ENCODE measurements at regions not wholly inside any gene's neighbourhood (a gene's known extent, or its start where the extent isn't known, plus 50 kb on each side); places are given as distances from the start of the nearest gene placed in this dataset.

DNA sequence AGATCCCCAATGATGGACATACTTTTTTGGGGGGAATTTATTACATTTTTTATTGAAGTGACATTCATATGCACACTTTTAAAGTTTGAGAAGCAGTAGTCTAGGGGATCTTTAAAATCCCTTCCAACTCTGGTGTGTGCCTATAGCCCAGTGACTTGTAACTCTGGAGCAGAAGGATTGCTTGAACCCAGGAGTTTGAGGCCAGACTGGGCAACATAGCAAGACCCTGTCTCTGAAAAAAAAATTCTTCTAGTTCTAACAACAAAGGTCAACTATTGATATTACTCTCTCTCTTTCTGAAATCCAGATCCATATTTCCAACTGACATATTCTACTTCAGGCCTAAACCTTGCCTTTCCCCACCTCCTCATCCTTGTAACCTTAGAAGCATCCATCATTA, 148.2 kb upstream of the SPRY4 start:
- DNase-seq, result no peak

DNA sequence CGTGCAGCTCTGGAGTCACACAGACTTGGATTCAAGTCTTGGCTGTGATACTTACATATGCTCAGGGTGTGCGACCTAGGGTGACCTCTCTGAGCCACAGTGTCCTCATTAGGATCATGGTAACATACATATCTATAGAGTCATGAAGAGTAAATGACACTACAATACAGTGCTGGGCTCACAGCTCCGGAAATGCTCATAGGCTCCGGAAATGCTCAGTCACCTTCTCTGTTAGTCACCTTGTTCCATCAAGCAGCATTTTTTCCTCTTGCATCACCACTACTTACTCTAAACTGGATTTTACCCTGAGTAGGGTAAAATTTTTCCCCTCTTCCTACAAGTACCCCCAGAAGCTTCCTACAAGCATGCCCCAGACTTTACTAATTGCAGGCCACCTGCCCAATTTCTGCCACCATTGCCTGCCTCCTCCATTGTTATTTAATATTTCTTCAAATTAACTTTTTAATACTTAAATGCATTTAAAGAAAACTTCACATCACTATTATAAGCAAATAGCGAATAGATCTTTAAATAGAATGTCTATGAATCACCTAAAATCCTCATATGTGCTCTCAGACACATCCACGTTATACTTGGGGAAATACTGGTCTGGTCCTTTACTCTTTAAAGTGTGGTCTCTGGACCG, 147.6 kb upstream of the SPRY4 start:
- no peak for DNase-seq

DNA sequence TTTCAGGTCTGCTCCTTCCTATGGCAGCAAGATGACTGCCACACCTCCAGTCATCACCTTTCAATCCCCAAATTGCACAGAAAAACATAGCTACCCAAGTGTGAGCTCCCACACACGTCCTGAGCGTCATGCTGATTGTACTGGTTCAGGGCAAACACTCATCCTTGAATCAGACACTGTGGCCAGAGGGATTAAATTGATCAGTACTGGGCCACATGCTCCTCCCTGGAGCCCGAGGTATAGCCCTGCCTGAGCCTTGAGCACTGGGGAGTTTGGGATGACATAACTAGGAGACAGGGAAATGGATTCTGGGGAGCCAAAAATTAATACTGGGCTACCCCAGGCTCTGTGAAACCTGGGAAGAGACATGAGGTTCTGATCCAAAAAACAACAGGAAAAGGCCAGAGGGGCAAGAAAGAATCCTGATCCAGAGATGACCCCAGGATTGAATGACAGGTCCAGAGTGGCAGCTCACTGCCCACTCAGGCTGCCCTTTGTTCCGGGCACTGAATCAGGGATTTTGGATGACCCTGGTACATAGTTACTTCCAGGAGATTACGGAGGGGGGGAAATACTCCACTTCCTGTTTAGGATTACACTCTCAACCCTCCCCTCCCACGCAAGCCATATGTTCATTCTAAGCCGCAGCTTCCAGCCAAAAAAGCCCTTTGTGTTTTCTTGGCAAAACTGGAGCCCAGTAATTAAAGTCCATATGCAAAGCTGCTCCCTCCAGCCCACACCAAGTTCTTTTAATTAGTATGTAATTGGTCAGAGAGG, 141.6 kb upstream of the SPRY4 start:
- DNase-seq, result no peak

GRCh38 chr5:142465476-142465875, 140.7 kb upstream of the SPRY4 start:
- DNase-seq, result no peak

- DNase-seq, result no peak
These were observed 139.1 kb upstream of the SPRY4 start for GRCh38 chr5:142463904-142464303.

DNA sequence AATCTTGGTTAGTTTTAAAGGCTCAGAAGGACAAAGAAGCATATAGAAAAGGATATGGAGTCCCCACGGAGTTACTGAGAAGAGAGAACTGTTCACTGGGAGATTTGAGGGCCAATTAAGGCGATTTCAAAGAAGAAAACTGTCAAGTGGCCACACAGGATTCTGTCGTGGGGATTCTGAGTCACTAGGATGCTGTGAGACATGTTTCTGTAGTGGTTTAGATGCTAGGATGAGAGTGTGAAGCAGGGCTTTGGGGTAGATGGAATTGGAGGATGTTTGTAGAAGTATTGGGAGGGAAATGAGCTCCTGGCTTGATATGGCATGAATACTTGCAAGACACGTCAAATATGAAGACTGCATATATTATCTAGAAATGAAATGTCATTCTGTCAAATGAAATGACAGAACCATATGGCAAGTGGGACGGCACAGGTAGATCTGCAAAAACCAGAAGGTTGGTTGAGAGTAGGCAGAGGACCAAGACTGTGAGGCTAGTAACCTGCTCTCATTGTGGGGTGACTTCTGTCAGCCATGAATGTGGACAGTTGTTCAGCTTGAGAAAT, 136.3 kb upstream of the SPRY4 start:
- DNase-seq, result no peak

DNA sequence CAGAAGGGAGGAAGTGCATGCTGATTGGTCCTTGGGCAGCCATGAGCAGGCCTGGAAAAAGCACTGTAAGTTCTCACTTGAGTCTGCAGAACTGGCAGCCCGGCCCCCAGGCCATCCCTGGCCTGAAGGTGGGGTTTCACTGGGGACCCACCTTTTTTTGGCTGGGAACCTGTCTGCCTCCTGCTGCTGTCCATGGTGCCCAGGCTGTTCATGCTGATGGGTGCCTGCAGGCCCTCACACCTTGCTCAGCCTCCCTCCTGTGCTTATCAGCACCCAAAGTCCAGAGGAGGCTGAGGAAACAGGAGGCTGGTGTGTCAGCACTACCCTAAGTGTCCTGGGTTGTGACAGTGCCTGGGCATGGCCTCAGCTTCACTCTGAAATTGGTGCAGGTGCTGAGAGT, 134.4 kb upstream of the SPRY4 start:
- DNase-seq, result no peak

GRCh38 chr5:142455856-142456255, 131.0 kb upstream of the SPRY4 start:
- no peak for DNase-seq

DNA sequence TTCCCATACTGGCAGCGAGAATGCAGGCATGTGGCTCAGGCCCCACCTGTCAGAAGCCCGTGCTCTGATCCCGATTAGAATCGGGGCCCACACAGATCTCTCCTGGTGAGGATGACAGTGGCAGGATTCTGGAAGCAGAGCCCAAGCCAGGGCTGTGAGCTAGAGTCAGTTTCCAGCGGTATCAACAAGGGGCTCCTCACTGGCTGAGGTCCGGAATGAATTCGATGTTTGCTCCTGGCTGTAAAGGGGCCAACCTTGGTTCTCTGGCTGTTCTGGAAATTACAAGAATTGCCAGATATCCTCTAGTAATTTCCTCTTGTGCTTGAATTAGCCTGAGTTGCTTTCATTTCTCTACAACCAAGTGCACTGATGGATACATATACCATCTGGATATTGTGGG, 129.1 kb upstream of the SPRY4 start:
- no peak for DNase-seq

DNA sequence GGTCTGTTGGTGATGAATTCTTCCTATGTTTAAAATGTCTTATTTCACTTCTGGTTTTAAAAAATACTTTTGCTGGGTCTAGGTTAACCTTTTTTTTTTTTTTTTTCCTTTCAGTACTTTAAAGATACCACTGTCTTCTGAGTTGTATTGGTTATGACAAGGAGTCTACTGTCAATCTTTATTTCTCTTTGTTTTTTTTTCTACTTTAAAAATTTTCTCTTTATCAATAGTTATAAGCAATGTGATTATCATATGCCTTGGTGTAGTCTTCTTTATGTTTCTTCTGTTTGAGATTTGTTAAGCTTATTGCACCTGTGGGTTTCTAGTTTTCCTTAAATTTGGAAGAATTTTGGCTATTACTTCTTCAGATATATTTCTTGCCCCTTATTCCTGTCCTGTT, 125.6 kb upstream of the SPRY4 start:
- no peak for DNase-seq

GRCh38 chr5:142447887-142448286, 123.1 kb upstream of the SPRY4 start:
- no peak for DNase-seq

GRCh38 chr5:142446960-142447279, 122.1 kb upstream of the SPRY4 start:
- DNase-seq, result no peak

DNA sequence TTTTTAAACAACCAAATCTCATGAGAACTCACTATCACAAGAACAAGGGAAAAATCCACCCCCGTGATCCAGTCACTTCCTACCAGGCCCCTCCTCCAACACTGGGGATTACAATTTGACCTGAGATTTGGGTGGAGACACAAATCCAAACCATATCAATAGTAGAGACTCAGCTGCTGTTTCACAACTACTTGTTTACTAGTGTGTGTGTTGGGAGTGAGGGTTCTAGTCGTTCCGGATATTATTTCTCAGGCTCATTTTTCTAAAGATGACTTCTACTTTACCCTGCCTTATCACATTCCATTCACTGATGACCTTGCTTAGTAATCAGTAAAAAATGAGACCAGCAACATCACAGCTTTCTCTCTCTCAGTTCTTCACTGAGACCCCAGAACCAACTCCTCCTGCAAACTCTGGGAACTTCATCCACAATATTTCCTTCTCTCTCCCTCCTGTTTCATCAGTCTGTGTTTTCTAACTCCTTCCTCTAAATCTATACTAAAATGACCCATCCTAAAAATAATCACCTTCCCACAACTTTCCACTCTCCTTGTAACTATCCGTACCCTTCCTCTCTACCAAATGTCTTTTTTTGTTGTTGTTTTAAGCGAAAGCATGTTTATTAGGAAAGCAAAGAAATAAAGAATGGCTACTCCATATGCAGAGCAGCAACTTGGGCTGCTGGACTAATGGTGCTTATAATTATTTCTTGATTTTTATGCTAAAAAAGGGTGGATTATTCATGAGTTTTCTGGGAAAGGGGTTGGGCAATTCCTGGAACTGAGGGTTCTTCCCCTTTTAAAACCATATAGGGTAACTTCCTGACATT, 121.5 kb upstream of the SPRY4 start:
- DNase-seq, result no peak

- DNase-seq, result no peak
These were observed 120.4 kb upstream of the SPRY4 start for GRCh38 chr5:142445266-142445665.

- no peak for DNase-seq
These were observed 116.8 kb upstream of the SPRY4 start for GRCh38 chr5:142441616-142442015.

- no peak for DNase-seq
These were observed 114.5 kb upstream of the SPRY4 start for GRCh38 chr5:142439207-142439860.

GRCh38 chr5:142438573-142438972, 113.8 kb upstream of the SPRY4 start:
- no peak for DNase-seq

- DNase-seq, result no peak
These were observed 112.7 kb upstream of the SPRY4 start for GRCh38 chr5:142437563-142437962.

- DNase-seq, result no peak
These were observed 110.7 kb upstream of the SPRY4 start for GRCh38 chr5:142435410-142436115.

DNA sequence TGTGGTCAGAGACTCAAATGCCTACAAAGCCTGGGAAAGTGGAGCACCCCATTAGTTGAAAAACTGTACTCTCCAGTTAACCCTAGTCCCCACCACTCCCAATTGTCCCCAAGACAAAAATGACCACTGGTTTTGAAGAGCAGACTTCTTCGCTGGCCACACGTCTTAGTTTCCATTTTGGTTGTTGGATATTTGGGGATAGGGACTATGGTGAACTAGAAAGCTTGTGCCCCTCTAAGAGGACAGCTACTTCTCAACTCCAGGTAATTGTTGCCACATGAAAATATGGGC, 109.4 kb upstream of the SPRY4 start:
- no peak for DNase-seq

GRCh38 chr5:142433526-142434321, 108.9 kb upstream of the SPRY4 start:
- no peak for DNase-seq

DNA sequence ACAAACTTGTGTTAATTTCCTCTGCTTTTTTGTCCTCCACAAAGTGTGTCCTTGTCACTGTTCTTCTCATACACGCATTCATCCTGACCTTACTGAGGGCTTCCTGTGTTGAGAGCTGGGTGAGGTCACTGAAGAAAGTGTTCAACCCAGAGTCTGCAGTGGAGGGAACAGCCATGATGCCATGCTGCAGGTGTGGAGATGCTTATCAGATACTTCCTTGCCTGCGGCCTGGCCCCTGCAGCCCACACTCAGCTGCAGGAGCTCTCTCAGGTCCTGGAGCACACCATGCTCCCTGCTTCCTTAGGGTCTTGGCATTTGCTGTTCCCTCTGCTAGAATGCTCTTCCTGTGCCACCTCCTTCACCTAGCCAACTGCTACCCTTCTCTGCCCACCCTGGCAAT, 108.1 kb upstream of the SPRY4 start:
- peak; percentile 14 for DNase-seq
